ENCODE measurements at regions not wholly inside any gene's neighbourhood (a gene's known extent, or its start where the extent isn't known, plus 50 kb on each side); places are given as distances from the start of the nearest gene placed in this dataset.

DNA sequence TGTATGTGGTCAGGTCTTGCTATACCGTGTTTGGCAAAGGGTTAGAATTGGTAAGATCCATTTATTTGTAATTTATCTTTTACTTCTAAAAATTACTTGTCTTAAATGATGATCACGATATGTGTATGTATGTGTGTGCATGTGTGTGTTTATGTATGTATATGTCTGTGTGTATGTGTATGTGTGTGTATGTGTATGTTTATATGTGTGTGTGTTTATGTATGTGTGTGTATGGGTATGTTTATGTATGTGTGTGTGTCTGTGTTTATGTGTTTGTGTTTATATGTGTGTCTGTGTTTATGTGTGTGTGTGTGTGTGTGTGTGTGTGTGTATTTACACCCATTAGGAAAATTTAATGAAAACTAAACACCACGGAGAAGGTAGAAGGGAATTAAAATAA is 176.9 kb upstream of the FZD8 start:
- no peak for TF ChIP-seq ZNF687 (IDR thresholded peaks at IDR 0.05)
- TF ChIP-seq SPI1 (IDR thresholded peaks at IDR 0.05; ENCODE audit: borderline replicate concordance, insufficient read depth, low read depth, low read length) = no peak
- no peak for TF ChIP-seq KDM1A (IDR thresholded peaks at IDR 0.05; ENCODE audit: borderline replicate concordance)
- TF ChIP-seq EP300 (IDR thresholded peaks at IDR 0.05; ENCODE audit: borderline replicate concordance in 1 of 2, control insufficient read depth in 1 of 2, low read depth in 2 of 2, low read length in 2 of 2) = no peak
- no peak for TF ChIP-seq YY1 (IDR thresholded peaks at IDR 0.05; ENCODE audit: low read depth, low read length)
- TF ChIP-seq SIN3A (IDR thresholded peaks at IDR 0.05; ENCODE audit: low read depth, low read length) = no peak
- TF ChIP-seq CTCF (IDR thresholded peaks at IDR 0.05 in 2 of 3, conservative IDR thresholded peaks at IDR 0.05 in 1 of 3; ENCODE audit: control insufficient read depth in 2 of 3, extremely low read depth in 1 of 3, insufficient read depth in 1 of 3, low read depth in 3 of 3, low read length in 3 of 3) = no peak
- TF ChIP-seq ASH2L (IDR thresholded peaks at IDR 0.05; ENCODE audit: borderline replicate concordance, low read depth) = no peak
- TF ChIP-seq TARDBP (IDR thresholded peaks at IDR 0.05; ENCODE audit: borderline replicate concordance) = no peak
